ENCODE measurements at regions not wholly inside any gene's neighbourhood (a gene's known extent, or its start where the extent isn't known, plus 50 kb on each side); places are given as distances from the start of the nearest gene placed in this dataset.

DNA sequence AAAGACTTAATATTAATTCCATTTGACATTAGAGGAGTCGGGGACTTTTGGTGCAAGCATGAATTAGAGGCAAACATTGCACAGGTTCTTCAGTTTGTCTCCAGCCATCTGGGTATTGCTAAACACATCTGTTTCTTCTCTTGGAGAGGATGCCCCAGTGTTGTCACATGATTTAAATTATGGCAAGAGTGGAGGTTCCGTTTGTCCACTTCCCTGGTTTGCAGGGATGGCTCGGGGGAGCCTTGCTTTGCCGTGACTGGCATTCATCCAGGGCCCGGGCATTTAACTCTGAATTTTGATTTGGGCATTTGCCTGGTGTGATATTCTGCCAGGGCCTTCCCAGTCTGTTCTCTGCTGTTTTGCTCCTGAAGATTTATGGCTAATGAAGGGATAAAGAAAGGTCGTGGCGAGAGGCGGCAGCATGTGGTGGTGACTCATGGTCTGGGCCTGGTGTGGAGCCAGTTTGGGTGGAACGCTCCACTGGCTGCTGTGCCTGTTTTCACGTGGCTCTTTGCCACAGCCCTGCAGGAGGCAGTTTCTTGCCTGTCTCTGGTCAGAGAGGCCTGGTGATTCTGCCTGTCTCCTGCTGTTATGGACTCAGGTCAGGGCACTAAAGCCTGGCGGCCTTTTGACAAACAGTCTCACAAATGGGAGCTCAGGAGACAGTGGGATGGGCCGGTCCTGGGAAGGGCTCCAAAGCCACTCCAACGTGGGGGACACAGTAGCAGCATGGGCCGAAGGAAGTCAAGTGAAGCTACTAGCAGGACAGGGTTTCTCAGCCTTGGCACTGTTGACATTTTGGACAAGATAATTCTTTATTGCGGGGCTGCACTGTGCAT lies 99.4 kb upstream of the PGRMC2 start:
- no peak overlapping the region for H2AFZ ChIP-seq (ENCODE audit: low read length)
- H3K9me3 ChIP-seq (ENCODE audit: low read length): no peaks in the 10 kb centered on the region
- H3K4me3 ChIP-seq (ENCODE audit: low read depth, low read length, poor library complexity, severe bottlenecking): no peak overlapping the region
- H3K79me2 ChIP-seq (ENCODE audit: insufficient read depth, low read length): no peaks in the 10 kb centered on the region
- no peaks in the 10 kb centered on the region for H4K20me1 ChIP-seq (ENCODE audit: insufficient read depth, low read length)
- no peak overlapping the region for H3K4me2 ChIP-seq (ENCODE audit: low read length)
- no peaks in the 10 kb centered on the region for H3F3A ChIP-seq (ENCODE audit: insufficient read depth, low read length)
- no peak overlapping the region for H3K27ac ChIP-seq (ENCODE audit: low read depth, low read length, poor library complexity, severe bottlenecking)
- H3K9ac ChIP-seq (ENCODE audit: low read length): no peak overlapping the region
- H3K4me1 ChIP-seq (ENCODE audit: insufficient read depth, low read length, severe bottlenecking): no peaks in the 10 kb centered on the region
- no peaks in the 10 kb centered on the region for H3K27me3 ChIP-seq (ENCODE audit: insufficient read depth, low read length)
- no peak for TF ChIP-seq EZH2 (IDR thresholded peaks at IDR 0.05; ENCODE audit: borderline replicate concordance, low read length)
- no peak for TF ChIP-seq CTCF (IDR thresholded peaks at IDR 0.05; ENCODE audit: low read length)
- H3K9me2 ChIP-seq (ENCODE audit: low read depth, low read length): no peaks in the 10 kb centered on the region
- no peaks in the 10 kb centered on the region for H3K36me3 ChIP-seq (ENCODE audit: insufficient read depth, low read length)

DNA sequence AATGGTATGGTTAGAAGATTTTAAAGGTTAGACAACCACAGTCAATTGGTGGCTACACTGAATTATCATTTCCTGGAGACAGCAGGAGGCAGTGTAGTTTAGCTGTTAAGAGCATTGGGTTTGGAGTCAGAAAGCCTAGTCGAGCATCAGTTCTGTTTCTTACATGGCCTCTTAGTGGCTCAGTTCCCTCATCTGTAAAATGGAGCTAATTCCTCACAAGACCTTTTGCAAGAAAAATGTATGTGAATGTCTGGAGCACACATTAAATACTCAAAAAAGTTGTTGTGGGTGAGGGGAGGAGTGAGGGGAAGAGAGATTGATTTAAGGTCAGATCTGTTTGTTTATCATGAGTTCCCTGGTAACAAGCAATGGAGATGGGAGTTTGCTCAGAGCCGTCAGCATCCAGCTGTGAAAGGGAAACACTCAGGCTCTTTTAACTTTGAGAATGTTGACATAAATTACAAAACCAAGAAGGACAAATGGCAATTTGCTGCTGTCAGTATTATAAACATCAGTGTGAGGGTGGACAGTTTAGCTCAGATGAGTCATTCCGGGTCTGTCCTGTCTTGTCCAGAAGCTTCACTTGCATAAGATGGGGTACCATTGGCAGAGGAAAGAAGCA lies 98.2 kb upstream of the PGRMC2 start:
- Histone ChIP-seq H3K9ac (ENCODE audit: low read length) (no peak overlapping the region), H4K20me1 (ENCODE audit: insufficient read depth, low read length) (no peaks in the 10 kb centered on the region), H3F3A (ENCODE audit: insufficient read depth, low read length) (no peaks in the 10 kb centered on the region), H3K27ac (ENCODE audit: low read depth, low read length, poor library complexity, severe bottlenecking) (no peak overlapping the region), H3K4me2 (ENCODE audit: low read length) (no peak overlapping the region), H3K9me2 (ENCODE audit: low read depth, low read length) (no peaks in the 10 kb centered on the region), H3K79me2 (ENCODE audit: insufficient read depth, low read length) (no peaks in the 10 kb centered on the region), H3K27me3 (ENCODE audit: insufficient read depth, low read length) (no peaks in the 10 kb centered on the region), H3K4me3 (ENCODE audit: low read depth, low read length, poor library complexity, severe bottlenecking) (no peak overlapping the region), H2AFZ (ENCODE audit: low read length) (no peak overlapping the region), H3K4me1 (ENCODE audit: insufficient read depth, low read length, severe bottlenecking) (no peaks in the 10 kb centered on the region), H3K9me3 (ENCODE audit: low read length) (no peaks in the 10 kb centered on the region), H3K36me3 (ENCODE audit: insufficient read depth, low read length) (no peaks in the 10 kb centered on the region)
- peak; percentile 27; the same call in 1 of the 2 replicates for TF ChIP-seq CTCF (IDR thresholded peaks at IDR 0.05; ENCODE audit: low read length)
- no peak for TF ChIP-seq EZH2 (IDR thresholded peaks at IDR 0.05; ENCODE audit: borderline replicate concordance, low read length)

DNA sequence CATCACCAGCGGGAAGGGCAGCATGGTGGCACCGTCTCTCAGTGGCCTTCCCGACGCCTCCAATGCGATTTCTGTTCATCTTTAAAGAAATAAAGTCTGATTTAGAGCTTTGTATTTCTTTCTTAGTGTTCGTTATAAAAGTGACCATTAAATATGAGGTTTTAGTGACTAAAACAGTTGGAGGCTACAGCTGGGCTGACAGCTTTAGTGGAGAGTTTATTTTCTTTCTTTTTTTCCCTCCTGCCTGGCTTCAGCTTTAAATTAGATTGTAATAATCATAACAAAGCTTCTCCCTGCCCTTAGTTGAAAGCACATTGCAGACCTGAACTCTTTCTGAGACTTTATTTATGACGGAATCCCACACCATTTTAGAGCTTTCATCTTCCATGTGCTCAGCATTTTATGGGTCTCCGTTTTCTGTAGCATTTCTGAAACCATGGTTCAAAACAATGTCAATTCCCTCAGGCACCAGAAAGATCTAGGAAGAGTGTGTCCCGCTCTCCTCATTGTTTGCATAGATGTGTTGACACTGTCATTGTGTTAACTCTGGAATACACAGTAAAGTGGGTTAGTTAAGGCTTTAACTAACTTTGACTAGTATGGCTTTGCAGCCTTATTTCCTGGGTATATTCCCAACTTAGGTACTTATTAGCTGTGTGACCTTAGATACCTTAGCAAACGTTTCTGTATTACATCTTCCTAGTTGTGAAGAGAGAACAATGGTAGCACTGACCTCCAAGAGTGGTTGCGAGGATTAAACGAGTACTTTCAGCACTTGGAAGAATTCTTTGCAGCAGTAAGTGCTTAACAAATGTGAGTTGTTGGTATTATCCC lies 97.4 kb upstream of the PGRMC2 start:
- no peaks in the 10 kb centered on the region for H3K9me3 ChIP-seq (ENCODE audit: low read length)
- H3K4me1 ChIP-seq (ENCODE audit: insufficient read depth, low read length, severe bottlenecking): no peaks in the 10 kb centered on the region
- H4K20me1 ChIP-seq (ENCODE audit: insufficient read depth, low read length): no peaks in the 10 kb centered on the region
- H3F3A ChIP-seq (ENCODE audit: insufficient read depth, low read length): no peaks in the 10 kb centered on the region
- H3K4me3 ChIP-seq (ENCODE audit: low read depth, low read length, poor library complexity, severe bottlenecking): no peak overlapping the region
- no peak overlapping the region for H3K9ac ChIP-seq (ENCODE audit: low read length)
- H3K79me2 ChIP-seq (ENCODE audit: insufficient read depth, low read length): no peaks in the 10 kb centered on the region
- no peaks in the 10 kb centered on the region for H3K36me3 ChIP-seq (ENCODE audit: insufficient read depth, low read length)
- H3K27ac ChIP-seq (ENCODE audit: low read depth, low read length, poor library complexity, severe bottlenecking): no peak overlapping the region
- no peak for TF ChIP-seq CTCF (IDR thresholded peaks at IDR 0.05; ENCODE audit: low read length)
- TF ChIP-seq EZH2 (IDR thresholded peaks at IDR 0.05; ENCODE audit: borderline replicate concordance, low read length): no peak
- H3K9me2 ChIP-seq (ENCODE audit: low read depth, low read length): no peaks in the 10 kb centered on the region
- H2AFZ ChIP-seq (ENCODE audit: low read length): no peak overlapping the region
- H3K27me3 ChIP-seq (ENCODE audit: insufficient read depth, low read length): no peaks in the 10 kb centered on the region
- no peak overlapping the region for H3K4me2 ChIP-seq (ENCODE audit: low read length)
